ENCODE measurements at regions not wholly inside any gene's neighbourhood (a gene's known extent, or its start where the extent isn't known, plus 50 kb on each side); places are given as distances from the start of the nearest gene placed in this dataset.

DNA sequence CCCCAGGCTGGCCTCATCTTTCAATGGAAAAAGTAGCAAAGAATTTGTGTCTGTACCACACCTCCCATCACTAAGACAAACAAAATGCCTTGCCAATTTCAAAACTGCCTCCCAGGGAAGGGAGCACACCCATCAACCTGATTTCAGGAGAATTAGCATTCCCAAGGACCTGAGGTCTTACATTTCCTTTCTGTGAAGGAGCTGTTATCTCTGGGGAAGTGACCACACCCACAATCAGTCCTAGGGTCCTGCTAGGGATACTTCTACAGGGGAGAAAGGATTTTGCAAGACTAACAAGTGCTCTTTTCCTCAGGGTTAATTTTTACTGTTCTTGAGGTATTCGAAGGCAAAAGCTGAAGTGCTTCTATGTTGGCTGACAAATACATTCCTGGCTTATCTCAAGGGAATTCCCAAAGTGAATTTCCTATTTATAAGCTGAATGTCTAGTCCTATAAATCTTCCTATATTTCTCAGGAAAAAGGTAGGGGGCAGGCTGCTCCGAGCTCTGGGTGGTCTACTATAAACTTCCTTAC, 97.4 kb upstream of the ITGA1 start:
- WGBS, 3 donors, result 32 to 45% (median 41%) methylated on average over 2 of the region's 2 CpGs
- Histone ChIP-seq H3K27me3 (ENCODE audit: insufficient read depth in 3 of 3, low read length in 2 of 3) (no peaks in the 10 kb centered on the region), H3K27ac (no peak overlapping the region), H3K9me3 (no peaks in the 10 kb centered on the region), H3K4me3 (no peak overlapping the region), H3K4me1 (peaks cover 5% of the 10 kb centered on the region), H3K36me3 (ENCODE audit: insufficient read depth in 1 of 2, low read depth in 1 of 2) (no peaks in the 10 kb centered on the region)
- TF ChIP-seq, protein P1, sequence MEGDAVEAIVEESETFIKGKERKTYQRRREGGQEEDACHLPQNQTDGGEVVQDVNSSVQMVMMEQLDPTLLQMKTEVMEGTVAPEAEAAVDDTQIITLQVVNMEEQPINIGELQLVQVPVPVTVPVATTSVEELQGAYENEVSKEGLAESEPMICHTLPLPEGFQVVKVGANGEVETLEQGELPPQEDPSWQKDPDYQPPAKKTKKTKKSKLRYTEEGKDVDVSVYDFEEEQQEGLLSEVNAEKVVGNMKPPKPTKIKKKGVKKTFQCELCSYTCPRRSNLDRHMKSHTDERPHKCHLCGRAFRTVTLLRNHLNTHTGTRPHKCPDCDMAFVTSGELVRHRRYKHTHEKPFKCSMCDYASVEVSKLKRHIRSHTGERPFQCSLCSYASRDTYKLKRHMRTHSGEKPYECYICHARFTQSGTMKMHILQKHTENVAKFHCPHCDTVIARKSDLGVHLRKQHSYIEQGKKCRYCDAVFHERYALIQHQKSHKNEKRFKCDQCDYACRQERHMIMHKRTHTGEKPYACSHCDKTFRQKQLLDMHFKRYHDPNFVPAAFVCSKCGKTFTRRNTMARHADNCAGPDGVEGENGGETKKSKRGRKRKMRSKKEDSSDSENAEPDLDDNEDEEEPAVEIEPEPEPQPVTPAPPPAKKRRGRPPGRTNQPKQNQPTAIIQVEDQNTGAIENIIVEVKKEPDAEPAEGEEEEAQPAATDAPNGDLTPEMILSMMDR (IDR thresholded peaks at IDR 0.05), result no peak
- intact Hi-C loops (cut with DNase I), result loop anchor here in 1 of 2 donors (5.0 kb wide), 1 partner anchor 232 kb away; no protein-coding TSS in a partner anchor
- ATAC-seq, result no peak
- no peak for DNase-seq

DNA sequence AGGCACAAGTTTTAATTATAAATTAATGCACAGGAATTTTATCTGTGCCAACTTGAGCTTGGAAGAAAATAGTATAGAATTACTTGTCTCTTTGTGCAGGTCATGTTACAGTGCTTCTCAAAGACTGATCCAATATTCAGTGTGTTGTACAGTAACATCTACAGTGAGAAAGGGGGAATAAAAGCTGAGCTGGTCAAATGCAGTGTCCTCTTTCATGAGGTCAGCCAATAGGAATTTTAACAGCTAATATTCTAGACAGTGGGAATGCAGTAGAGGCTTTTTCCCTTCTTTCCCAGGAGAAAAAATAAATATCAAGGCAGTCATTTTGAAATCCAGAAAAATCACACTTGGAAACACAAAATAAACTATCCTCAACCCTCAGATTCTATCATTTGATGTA, 95.7 kb upstream of the ITGA1 start:
- Histone ChIP-seq H3K27ac (no peak overlapping the region), H3K4me1 (peaks cover 5% of the 10 kb centered on the region), H3K36me3 (ENCODE audit: insufficient read depth in 1 of 2, low read depth in 1 of 2) (no peaks in the 10 kb centered on the region), H3K9me3 (no peaks in the 10 kb centered on the region), H3K4me3 (no peak overlapping the region), H3K27me3 (ENCODE audit: insufficient read depth in 3 of 3, low read length in 2 of 3) (no peaks in the 10 kb centered on the region)
- intact Hi-C loops (cut with DNase I), result loop anchor here in 1 of 2 donors (5.0 kb wide), 1 partner anchor 230 kb away; no protein-coding TSS in a partner anchor
- DNase-seq, result no peak
- ATAC-seq, result no peak
- TF ChIP-seq, protein P1 (IDR thresholded peaks at IDR 0.05), result no peak

DNA sequence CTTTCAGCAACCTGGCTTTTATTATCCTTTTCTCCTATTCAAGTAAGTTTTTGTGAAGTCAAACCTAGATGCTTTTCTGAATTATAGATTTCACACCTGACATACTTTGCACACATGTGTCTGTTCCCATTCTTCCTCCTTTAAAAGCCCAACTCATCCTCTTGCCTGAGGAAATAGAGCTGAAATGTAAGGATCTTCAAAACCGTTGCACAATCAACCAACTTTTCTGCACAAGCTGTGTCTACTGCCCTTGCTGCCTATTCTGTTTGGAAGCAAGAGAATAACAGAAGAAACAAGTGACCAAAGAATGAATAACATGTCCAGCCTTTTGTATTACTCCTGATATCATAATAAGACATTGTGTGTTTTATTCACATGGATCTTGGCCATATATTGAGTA, 95.1 kb upstream of the ITGA1 start:
- Histone ChIP-seq H3K4me1 (peaks cover 5% of the 10 kb centered on the region), H3K27me3 (ENCODE audit: insufficient read depth in 3 of 3, low read length in 2 of 3) (no peaks in the 10 kb centered on the region), H3K9me3 (no peaks in the 10 kb centered on the region), H3K36me3 (ENCODE audit: insufficient read depth in 1 of 2, low read depth in 1 of 2) (no peaks in the 10 kb centered on the region), H3K27ac (no peak overlapping the region), H3K4me3 (no peak overlapping the region)
- 31 to 42% (median 37%) methylated on average over 1 of the region's 1 CpG for WGBS, 3 donors
- ATAC-seq, result no peak
- TF ChIP-seq, protein P1 (IDR thresholded peaks at IDR 0.05), result no peak
- no peak for DNase-seq
- intact Hi-C loops (cut with DNase I), result loop anchor here in 1 of 2 donors (5.0 kb wide), 1 partner anchor 230 kb away; no protein-coding TSS in a partner anchor

DNA sequence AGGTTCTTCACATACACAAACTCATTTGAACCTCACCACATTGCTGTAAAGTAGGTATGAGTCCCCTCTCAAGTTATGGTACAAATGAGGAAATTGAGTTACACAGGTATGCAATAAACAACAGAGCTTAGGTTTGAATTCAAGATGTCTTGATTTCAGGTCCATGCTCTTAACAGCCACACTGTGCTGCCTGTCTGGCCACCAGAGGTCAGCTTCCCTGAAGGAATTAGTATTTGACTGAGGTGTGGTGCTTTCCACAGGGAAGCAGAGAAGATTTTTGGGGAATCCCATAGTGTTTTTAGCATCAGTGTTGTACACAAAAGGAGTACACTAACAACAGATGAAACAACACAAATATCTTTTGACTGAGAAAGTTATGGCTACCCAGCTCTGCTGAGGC, 94.4 kb upstream of the ITGA1 start:
- intact Hi-C loops (cut with DNase I), result loop anchor here in 1 of 2 donors (5.0 kb wide), 1 partner anchor 229 kb away; no protein-coding TSS in a partner anchor
- no peaks in the 10 kb centered on the region for H3K36me3 ChIP-seq (ENCODE audit: insufficient read depth in 1 of 2, low read depth in 1 of 2)
- no peak overlapping the region for H3K27ac ChIP-seq
- no peaks in the 10 kb centered on the region for H3K9me3 ChIP-seq
- peak; percentile 16 to 49 for DNase-seq
- no peaks in the 10 kb centered on the region for H3K27me3 ChIP-seq (ENCODE audit: insufficient read depth in 3 of 3, low read length in 2 of 3)
- no peak for ATAC-seq
- H3K4me1 ChIP-seq, result peaks cover 5% of the 10 kb centered on the region
- TF ChIP-seq, protein P1 (IDR thresholded peaks at IDR 0.05), result peak; percentile 44
- no peak overlapping the region for H3K4me3 ChIP-seq

DNA sequence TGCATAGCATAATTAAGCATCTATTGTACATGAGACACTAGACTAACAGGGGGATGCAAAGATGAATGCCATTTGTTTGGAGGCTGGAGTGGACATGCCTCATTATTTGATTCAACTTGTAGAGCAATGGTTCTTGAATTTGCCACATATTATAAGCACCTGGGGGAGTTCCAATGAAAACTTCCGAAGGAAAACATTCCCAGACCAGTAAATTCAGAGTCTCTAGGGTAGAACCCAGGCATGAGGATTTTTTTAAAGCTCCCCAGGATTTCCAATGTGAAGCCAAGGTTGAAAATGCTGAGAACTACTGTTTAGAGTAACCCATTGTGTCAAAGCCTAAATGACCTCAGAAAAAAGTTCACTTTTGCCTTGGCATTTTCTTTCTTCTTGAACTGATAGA, 93.9 kb upstream of the ITGA1 start:
- DNase-seq, result no peak
- ATAC-seq, result no peak
- Histone ChIP-seq H3K27ac (no peak overlapping the region), H3K4me1 (peaks cover 5% of the 10 kb centered on the region), H3K4me3 (no peak overlapping the region), H3K36me3 (ENCODE audit: insufficient read depth in 1 of 2, low read depth in 1 of 2) (no peaks in the 10 kb centered on the region), H3K27me3 (ENCODE audit: insufficient read depth in 3 of 3, low read length in 2 of 3) (no peaks in the 10 kb centered on the region), H3K9me3 (no peaks in the 10 kb centered on the region)
- intact Hi-C loops (cut with DNase I), result loop anchor here in 1 of 2 donors (5.0 kb wide), 1 partner anchor 228 kb away; no protein-coding TSS in a partner anchor
- 58 to 74% (median 68%) methylated on average over 1 of the region's 1 CpG for WGBS, 3 donors
- TF ChIP-seq, protein P1 (IDR thresholded peaks at IDR 0.05), result no peak

Measured in psoas muscle (tissue), 7 donors.